NCI-H2081 (cell line): ENCODE measurements at regions not wholly inside any gene's neighbourhood (a gene's known extent, or its start where the extent isn't known, plus 50 kb on each side); places are given as distances from the start of the nearest gene placed in this dataset.
"Not testable (repeated sequence)": the region's sequence is repeated elsewhere in the genome, so short reads cannot be mapped to it uniquely, and the experiment has no call there.

Experiments
- DNase-seq, 2 experiments: peaks; one replicate each; lab custom pipeline; 2025; lab: John Stamatoyannopoulos, UW

DNA sequence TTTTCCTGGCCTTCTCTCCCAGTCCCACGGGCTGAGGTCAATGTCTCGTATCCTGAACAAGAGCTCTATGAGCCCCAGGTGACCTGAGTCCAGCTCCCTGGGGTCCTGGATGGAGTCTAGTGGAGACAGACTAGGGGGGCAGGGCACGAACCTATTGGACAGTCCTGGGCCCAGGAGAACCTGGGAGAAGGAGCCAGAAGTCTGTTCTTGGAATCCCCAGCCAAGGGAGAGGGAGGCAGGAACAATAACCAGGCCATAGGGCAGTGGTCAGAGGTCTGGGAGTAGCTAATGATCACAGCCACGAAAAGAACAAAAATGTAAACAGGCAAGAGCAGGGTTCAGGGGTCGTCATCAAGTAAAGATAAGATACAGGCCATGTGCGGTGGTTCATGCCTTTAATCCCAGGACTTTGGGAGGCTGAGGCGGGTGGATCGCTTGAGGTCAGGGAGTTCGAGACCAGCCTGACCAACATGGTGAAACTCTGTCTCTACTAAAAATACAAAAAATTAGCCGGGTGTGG, 60.8 kb downstream of the COPRS start:
- DNase-seq: no peak

DNA sequence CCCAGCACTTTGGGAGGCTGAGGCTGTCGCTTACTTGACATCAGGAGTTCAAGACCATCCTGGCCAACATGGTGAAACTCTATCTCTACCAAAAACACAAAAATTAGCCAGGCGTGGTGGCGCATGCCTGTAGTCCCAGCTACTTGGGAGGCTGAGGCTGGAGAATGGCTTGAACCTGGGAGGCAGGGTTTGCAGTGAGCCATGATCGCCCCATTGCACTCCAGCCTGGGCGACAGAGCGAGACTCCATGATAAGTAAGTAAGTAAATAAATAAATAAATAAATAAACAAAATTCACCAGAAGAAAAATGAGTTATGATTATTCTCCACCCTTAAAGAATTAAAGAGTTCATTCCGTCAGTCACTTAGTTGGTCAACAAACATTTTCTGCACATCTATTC, 63.1 kb downstream of the COPRS start:
- DNase-seq: not testable (repeated sequence)

DNA sequence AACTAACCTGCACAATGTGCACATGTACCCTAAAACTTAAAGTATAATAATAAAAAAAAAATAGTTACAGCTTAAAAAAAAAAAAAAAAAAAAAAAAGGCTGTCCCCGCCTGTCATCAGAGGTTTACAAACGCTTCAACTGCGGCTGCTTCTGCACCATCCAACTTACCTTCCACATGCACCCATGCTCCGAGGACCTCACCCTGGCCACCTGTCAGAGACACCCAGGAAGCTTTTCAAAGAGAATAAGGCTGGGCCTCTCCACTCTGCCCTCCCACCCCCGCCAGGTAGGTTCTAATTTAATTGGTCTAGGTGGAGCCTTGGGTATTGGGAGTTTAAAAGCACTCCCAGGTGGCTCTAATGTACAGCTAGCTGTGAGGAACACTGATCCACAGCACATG, 64.9 kb downstream of the COPRS start:
- no peak for DNase-seq

DNA sequence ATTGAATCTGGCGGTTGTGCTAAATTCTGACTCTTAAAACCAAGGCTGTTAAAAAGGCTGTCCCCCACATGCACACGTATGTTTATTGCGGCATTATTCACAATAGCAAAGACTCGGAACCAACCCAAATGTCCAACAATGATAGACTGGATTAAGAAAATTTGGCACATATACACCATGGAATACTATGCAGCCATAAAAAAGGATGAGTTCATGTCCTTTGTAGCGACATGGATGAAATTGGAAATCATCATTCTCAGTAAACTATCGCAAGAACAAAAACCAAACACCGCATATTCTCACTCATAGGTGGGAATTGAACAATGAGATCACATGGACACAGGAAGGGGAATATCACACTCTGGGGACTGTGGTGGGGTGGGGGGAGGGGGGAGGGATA, 65.4 kb downstream of the COPRS start:
- DNase-seq: not testable (repeated sequence)

DNA sequence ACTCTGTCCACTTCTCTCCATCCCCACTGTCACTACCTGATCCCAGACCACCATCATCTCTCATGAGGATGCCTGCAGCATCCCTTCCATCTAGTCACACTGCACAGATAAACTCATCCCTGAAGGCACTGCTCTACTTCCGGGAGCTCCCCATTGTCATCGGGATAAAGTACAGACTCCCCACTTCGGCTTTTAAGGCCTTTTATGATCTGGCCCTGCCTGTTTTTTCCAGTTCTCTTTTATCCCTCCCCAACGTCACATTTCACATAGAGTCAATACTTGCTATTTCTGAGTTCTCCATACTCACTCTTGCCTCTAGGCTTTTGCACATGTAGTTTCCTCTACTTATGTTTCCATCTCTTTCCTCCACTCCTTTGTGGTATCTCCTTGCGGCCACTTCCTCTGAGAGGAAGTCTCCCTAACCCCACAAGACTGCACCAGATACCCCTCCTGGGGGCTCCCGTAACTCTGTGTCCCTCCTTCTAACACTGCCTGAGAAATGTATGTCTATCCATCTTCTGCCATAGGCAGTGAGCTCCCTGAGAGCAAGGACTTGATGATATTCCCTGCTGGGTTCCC, 66.9 kb downstream of the COPRS start:
- DNase-seq: no peak

DNA sequence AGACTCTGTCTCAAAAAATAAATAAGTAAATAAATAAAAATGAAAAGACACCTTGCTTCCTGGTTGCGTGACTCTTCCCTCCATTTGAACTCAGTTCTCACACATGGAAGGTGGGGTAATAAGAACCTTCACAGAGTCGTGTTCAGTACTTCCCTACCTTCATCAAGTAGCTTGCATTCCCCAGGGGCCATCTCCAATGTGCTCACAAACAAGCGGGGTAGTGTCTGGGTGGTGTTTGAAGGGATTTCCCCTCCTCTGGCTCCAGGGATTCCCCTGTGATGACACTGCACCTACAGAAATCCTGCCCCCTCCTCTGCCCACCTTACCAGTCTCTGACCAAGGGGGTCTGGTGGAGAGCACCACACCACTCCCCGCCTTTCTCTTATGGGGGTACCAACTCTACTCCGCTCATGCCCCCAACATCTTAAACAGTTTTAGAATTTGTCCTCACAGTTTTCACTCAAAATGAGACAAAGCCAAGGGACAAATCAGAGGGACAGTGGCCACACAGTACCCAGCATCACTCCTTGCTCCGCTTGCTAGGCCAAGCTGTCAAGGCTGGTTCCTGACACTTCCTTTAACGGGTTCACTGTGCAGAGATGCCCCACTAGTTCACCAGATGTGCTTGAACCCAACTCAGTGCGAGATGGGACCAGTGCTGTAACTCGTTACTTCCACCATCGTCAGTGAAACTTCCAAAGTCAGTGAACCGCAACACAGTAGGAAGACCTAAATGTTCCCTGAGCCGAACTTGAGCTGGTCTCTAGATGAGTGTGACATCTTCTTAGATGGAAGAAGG, 69.1 kb downstream of the COPRS start:
- DNase-seq: no peak

DNA sequence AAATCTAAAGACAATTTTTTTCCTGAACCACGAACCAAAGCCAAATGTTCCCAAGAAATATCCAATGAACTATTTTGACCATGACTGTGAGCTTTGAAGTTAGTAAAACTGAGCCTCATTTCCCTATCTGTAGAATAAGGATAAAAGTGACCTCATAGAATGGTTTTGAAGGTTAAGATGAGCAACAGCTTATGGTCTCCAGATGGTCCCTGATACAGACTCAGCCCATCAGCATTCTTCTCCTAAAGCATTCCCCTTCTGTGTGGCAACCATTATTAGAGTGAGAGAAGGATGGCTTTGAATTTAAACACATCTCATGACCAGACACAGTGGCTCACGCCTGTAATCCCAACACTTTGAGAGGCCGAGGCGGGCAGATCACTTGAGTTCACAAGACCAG, 70.1 kb downstream of the COPRS start:
- DNase-seq: no peak

DNA sequence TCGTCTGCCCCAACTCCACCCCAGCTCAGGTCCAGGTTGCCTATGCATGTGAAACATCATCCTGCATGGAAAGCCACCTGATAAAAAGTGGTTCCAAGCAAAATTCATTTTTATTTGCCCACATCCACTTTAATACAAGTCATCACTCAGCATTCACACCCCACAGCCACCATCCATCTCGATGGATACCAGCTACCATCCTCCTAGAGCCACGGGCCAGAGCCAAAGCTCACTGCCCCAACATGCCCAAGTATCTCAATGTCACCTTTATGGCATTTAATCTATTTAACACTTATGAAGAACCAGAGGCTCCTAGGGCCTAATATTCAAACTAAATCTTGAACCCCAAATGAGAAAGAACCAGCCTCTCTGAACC, 70.5 kb downstream of the COPRS start:
- DNase-seq: no peak

DNA sequence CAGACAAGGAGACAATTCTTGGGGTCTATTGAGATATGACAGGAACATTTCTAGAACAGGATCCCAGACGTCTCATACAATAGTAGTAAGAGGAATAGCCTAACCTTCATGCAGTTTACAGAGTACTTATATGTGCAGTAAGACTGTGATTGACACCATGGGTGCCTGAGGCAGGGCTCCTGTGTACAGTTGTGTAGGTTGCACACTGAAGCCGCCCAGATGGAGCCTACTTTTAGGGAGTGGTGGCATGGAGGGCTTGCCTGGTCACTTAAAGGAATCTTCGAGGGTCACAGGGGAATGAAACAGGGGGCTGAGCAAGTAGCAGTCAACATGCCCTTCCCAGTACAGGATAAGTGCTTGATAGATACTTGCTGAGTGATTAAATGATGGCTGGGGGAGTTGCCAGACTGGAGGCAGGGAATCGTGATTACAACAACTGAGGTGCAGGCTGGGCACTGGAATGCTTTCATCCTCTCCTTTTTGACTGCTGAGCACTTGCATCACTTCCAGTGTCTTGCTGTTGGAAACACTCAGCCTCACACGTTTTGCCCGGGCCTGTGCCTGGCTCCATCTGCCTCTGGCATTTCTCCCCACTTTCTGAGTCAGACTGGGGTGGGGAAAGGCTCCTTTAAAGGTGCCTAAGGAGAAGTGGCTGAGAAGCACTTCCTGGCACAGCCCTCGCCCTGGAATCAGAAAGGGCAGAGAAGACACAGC, 71.0 kb downstream of the COPRS start:
- DNase-seq: no peak

DNA sequence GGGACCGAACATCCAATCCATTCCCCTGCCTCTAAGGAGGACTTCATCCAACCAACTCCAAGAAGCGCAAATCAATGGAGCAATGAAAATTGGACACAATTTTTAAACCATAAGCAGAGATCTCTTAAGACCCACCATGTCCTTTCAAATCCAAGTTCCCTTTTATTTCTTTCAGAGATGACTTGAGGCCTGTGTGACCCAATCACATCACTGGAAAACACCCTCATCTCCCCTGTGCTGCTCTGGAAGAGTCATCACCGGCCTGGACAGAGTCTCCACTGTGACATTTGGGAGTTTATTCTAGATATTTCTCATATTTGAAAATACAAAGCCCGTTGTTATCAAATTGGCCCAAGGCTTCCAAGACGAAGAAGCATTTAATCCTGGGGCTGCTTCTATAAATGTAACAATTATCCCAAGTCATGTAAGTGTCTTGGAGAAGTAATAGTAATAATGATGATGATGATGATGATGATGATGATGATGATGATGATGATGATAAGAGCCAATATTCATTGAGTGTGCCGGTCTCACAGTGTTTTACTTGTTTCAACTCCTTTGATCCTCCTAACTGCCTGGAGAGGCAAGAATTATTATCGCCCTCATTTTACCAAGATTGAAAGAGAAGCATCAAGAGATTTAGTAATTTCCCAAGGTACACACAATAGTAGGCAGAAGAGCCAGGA, 72.1 kb downstream of the COPRS start:
- DNase-seq: no peak

DNA sequence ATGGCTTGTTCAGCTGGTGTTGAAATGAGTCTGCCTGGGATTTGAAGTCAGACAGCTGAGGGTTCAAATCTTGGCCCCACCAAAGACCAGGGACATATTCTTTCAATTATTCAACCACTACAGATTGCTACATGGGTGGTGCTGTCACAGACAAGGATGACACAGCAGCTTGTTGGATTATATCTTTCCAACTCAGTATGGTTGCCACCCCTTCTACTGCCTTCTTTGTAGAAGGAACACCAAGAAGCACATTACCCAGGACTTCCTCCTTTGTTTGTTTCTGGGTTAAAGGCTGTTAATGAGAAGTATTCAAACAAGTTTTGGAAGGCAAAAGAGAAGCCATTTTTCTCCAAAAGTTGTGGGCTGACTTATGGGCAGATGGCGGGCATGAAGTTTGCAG, 78.6 kb downstream of the COPRS start:
- no peak for DNase-seq

DNA sequence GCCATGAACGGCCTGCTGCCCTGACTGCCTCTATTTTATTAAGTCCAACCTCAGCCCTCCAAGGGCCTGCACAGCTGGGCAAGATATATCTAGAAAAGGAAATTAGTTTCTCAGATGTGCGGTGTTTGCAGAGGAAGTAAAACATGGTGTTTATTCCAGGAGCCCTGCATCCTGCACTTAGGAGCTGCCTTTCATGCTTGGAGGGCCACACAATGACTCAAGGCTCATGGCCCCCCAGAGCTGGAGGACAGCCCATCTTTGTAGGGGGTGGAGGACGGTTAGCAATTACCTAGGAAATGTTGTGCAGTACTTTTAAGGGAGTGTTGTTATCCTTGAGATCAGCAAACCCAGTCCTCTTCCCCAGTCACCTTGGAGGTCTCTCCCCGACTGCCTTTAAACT, 80.5 kb downstream of the COPRS start:
- DNase-seq: no peak

DNA sequence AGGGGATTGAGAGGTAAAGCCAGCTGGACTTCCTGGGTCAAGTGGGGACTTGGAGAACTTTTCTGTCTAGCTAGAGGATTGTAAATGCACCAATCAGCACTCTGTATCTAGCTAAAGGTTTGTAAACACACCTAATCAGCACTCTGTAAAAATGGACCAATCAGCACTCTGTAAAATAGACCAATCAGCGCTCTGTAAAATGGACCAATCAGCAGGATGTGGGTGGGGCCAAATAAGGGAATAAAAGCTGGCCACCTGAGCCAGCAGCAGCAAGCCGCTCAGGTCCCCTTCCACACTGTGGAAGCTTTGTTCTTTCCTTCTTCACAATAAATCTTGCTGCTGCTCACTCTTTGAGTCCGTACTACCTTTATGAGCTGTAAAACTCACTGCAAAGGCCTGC, 87.7 kb downstream of the COPRS start:
- DNase-seq: not testable (repeated sequence)

DNA sequence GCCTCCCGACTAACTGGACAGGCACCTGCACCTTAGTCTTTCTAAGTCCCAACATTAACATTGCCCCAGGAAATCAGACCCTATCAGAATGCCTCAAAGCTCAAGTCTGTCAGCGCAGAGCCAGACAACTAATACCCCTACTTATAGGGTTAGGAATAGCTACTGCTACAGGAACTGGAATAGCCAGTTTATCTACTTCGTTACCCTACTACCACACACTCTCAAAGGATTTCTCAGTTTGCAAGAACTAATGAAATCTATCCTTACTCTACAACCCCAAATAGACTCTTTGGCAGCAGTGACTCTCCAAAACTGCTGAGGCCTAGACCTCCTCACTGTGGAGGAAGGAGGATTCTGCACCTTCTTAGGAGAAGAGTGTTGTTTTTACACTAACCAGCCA, 88.5 kb downstream of the COPRS start:
- DNase-seq: not testable (repeated sequence)

DNA sequence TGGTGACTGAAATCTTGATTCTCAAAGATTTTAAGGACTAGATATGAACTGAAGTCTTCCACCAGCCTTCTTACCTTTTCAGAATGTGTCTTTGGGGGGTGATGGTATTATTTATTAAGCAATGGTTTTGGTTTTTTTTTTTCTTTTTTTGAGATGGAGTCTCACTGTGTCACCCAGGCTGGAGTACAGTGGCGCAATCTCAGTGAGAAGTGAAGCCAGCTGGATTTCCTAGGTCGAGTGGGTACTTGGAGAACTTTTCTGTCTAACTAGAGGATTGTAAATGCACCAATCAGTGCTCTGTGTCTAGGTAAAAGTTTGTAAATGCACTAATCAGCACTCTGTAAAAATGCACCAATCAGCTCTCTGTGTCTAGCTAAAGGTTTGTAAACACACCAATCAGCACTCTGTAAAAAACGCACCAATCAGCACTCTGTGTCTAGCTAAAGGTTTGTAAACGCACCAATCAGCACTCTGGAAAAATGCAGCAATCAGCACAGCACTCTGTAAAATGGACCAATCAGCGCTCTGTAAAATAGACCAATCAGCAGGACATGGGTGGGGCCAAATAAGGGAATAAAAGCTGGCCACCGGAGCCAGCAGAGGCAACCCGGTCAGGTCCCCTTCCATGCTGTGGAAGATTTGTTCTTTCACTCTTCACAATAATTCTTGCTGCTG, 97.1 kb downstream of the COPRS start:
- DNase-seq: not testable (repeated sequence)

DNA sequence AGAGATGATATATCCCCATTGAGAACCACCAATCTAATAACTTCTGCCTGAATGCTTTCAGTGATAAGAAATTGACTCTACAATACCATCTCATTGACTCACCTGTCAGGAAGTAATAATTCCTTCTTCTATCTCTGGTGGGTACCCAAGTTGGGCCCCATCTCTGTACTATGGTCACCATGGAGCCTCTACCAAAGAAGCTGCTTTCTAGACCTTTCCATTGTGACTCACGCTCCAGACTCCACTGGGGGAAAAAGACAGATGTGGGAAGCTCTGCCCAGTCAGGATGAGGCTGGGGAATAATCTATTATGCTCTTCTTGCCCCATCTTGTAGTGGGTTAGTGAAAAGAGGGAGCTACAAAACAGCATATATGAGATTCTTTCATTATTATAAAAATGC, 100.4 kb downstream of the COPRS start:
- DNase-seq: no peak

DNA sequence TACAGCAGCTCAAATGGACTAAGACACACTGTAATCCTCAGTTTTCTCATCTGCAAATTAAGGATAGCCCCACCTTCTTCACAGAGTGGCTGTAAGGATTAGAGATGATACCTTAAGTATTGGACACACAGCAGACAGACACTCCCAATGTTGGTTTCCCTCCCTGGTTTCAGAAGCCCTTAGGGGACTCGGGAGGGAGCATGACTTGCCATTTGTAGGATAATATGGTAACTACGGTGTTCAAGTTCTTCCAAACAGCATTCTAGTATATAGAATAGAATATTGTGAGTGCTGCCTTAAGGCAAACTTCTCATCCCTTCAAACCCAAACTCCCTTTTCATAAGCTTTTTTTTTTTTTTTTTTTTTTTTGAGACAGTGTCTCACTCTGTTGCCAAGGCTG, 101.9 kb downstream of the COPRS start:
- no peak for DNase-seq

DNA sequence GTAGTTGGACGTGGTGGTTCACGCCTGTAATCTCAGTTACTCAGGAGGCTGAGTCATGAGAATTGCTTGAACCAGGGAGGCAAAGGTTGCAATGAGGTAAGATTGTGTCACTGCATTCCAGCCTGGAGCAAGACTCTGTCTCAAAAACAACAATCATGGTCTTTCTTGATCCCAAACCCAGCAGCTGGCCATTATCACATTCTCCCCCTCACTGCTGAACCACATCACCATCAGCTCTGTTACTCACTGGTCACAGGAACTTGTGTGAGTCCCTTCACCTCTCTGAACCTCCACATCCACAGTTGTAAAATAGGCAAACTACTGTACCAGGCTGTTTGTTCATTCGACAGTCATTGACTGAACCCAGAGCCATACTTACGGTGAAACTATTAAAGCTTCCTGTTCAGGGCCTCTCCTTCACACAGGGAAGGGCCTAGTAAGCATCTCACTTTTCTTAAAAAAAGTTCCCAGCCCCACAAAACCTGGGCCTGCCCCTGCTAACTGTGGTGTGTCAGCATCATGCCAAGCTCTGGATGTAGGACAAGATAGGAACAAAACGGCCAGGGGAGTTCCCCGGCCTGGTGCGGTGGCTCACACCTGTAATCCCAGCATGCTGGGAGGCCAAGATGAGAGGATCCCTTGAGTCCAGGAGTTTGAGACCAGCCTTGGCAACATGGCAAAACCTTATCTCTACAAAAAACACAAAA, 104.7 kb downstream of the COPRS start:
- no peak for DNase-seq

DNA sequence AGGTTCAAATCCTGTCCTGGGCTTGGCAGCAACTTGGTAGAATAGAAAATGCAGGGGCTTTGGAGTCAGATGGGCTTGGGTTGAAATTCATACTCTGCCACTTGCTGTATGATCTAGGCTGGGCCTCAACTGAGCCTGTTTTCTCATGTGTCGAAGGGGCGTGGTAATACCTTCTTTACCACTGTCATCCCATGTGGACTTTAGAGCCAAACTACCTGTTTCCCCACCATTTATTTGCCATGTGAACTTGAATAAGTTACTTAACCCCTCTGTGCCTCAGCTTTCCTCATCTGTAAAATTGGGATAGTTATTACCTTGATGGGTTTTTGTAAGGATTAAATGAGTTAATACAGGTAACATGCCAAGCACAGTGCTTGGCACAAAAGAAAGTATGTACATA, 106.0 kb downstream of the COPRS start:
- DNase-seq: no peak

DNA sequence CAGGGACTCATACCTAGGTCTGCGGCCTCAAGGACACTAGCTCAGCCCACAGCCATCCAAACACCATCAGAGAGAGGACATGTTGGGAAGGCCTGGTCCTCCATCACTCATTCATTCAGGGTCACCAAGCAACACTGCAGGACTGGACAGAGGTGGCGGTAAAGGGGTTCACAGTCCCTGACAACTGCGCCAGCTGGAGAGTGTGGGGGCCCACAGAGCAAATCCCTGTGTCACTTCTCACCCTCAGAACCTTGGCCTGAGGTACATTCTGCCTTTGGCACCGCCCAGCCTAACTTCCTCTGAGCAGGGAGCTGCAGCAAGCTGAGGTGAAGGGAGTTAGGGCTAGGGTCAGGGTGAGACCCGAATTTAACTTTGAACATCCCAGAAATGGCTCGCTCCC, 106.5 kb downstream of the COPRS start:
- no peak for DNase-seq

DNA sequence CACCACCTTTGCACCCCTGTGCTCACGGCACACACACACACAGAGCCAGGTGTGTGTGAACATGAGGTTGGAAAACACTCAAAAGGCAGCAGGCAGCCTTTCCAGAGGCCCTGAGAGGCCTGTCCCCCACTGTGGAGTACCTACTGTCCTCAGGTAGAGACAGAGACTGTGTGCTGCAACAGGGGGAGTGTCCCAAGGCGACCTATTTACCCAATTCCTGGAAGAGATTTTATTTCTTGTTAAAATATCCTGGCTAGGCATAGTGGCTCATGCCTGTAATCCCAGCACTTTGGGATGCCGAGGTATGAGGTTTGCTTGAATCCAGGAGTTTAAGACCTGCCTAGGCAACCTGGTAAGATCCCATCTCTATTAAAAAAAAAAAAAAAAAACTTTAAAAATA, 108.5 kb downstream of the COPRS start:
- no peak for DNase-seq
